ENCODE measurements at regions not wholly inside any gene's neighbourhood (a gene's known extent, or its start where the extent isn't known, plus 50 kb on each side); places are given as distances from the start of the nearest gene placed in this dataset.

DNA sequence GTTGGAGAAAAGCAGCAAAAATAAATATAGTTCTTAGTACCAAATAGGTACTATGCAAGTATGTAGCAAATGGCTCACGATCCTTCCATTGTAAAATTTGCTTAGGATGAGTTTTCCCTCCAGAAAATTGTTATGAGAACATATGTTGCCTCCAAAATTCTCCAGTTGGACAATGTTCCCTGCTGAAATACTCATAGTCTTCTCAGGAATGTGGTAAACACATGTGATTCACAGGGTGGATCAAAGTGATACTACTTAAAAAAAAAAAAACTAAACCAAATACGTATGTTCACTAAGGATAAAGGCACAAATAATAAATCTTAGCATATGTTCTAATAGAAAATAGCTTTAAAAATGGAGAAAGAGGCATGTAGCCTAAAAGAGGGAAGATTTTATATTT, 84.3 kb upstream of the ZNF385D start:
- no peak for DNase-seq (ENCODE audit: low read depth)
- TF ChIP-seq, protein P1, sequence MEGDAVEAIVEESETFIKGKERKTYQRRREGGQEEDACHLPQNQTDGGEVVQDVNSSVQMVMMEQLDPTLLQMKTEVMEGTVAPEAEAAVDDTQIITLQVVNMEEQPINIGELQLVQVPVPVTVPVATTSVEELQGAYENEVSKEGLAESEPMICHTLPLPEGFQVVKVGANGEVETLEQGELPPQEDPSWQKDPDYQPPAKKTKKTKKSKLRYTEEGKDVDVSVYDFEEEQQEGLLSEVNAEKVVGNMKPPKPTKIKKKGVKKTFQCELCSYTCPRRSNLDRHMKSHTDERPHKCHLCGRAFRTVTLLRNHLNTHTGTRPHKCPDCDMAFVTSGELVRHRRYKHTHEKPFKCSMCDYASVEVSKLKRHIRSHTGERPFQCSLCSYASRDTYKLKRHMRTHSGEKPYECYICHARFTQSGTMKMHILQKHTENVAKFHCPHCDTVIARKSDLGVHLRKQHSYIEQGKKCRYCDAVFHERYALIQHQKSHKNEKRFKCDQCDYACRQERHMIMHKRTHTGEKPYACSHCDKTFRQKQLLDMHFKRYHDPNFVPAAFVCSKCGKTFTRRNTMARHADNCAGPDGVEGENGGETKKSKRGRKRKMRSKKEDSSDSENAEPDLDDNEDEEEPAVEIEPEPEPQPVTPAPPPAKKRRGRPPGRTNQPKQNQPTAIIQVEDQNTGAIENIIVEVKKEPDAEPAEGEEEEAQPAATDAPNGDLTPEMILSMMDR (IDR thresholded peaks at IDR 0.05; ENCODE audit: control insufficient read depth, extremely low read depth, insufficient read depth): no peak
- no peak overlapping the region for H3K4me3 ChIP-seq (ENCODE audit: low read depth, low read length)

DNA sequence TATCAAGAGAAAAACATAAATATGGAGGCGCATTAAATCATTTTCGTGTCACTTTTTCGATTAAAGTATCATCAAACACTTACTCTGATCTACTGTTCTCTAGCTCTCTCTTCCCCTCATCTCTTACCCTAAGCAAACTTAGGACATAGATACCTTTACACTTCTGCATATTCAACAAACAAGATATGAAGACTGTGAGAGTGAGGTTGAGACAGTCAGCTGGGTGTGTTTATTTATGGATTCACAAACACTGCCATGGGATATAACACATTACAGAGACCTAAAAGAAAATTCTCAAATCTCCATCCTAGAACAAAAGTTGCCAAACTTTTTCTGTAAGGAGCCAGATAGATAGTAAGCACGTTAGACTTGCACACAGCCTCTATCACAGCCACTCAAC, 85.2 kb upstream of the ZNF385D start:
- no peak for DNase-seq (ENCODE audit: low read depth)
- no peak overlapping the region for H3K4me3 ChIP-seq (ENCODE audit: low read depth, low read length)
- TF ChIP-seq, protein P1 (IDR thresholded peaks at IDR 0.05; ENCODE audit: control insufficient read depth, extremely low read depth, insufficient read depth): no peak

DNA sequence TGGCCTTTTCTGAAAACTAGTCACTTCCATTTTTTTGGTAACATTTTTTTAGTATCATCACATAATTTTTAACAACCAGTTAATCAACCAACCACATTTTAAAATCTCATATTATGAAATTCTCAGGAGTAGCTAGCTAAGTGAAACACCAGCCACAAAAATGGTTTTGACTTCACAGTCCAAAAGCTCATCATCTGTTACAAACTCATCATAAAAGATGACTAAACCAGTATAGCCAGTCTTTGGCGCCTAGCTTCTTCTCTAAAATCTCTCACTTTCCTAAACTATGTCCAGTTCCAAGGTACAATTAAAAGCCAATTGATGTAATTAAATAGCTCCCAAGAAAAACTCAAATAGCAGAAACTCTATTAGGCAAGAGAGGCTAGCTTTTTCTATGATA, 88.2 kb upstream of the ZNF385D start:
- TF ChIP-seq, protein P1 (IDR thresholded peaks at IDR 0.05; ENCODE audit: control insufficient read depth, extremely low read depth, insufficient read depth): no peak
- DNase-seq (ENCODE audit: low read depth): no peak
- no peak overlapping the region for H3K4me3 ChIP-seq (ENCODE audit: low read depth, low read length)

DNA sequence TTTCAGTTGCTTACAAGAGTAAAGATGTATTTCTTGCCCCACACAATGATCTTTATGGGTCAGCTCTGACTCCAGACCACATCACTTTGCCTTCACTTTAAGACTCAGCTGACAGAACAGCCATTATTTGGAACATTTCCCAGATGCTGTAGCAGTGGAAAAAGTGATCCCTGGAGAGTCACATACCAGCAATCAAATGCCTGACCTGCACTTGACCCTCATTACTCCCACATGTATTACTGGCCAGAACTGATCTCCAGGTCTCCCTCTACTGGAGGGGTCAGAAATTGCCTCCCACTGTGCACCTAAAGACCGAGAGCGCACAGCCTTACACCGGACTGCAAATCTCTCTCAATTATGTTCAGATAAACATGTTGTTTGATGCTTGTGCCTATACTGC, 88.6 kb upstream of the ZNF385D start:
- H3K4me3 ChIP-seq (ENCODE audit: low read depth, low read length): no peak overlapping the region
- DNase-seq (ENCODE audit: low read depth): no peak
- TF ChIP-seq, protein P1 (IDR thresholded peaks at IDR 0.05; ENCODE audit: control insufficient read depth, extremely low read depth, insufficient read depth): peak; percentile 33; the same call in 1 of the 2 replicates

DNA sequence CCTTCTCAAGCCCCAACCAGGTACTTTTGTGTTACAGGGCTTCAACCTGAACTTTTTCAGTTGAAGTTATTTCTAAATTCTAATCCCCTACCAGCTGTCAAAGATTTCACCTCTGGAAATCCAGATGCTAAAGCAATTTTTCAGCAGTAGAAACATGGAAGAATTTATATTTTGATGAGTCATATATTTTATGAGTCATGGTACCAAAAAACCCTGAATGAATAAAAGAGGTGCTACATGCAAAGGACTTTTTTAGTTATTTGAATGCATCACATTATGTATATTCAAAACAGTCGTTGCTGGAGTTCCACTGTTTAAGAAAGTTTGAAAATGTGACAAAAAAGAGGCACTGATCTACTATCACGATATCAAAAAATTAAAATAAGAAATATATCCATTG, 96.0 kb upstream of the ZNF385D start:
- TF ChIP-seq, protein P1 (IDR thresholded peaks at IDR 0.05; ENCODE audit: control insufficient read depth, extremely low read depth, insufficient read depth): no peak
- no peak for DNase-seq (ENCODE audit: low read depth)
- H3K4me3 ChIP-seq (ENCODE audit: low read depth, low read length): no peak overlapping the region

DNA sequence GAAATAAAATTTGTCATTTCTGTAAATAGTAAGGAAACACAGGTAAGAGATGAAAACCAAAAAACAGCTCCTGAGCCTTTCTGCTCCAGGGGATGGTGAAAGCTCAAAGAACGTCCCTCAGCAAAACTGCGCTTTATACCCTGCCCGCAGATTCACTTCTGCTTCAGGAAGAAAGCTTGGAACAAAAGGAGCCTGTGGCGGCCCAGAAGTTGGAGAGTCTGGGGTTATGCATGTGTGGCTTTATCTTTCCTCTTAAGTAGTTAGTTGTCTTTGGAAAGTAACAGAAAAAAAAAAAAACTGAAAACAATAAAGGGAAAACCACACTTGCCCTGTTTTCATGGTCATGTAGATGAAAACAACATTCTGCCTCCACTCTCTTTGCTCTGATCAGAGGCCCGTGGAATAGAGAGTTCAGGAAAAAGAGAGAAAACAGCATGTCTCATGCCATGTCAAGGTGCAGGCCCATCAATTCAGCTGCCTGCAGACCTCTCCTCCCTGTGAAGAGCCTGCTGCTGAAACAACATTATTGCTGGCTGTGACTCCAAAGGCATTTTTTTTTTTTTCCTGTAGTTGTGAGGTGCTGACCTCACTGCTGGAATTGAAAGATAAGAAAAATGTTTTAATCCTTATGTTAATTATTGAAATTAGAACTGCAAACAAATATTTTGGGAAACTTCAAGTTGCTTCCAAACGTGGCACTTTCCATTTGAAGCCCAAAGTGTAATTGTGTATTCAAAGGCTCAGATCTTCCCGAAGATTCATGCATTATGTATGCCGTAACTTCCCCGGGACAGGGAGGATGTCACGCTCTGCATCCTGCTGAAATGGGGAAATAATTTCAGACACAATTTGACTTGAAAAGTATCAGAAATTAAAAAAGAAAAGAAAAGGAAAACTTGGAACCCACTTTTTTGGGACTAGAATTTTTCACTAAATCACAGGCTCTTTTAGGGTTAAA, 108.4 kb upstream of the ZNF385D start:
- TF ChIP-seq, protein P1 (IDR thresholded peaks at IDR 0.05; ENCODE audit: control insufficient read depth, extremely low read depth, insufficient read depth): no peak
- no peak for DNase-seq (ENCODE audit: low read depth)
- H3K4me3 ChIP-seq (ENCODE audit: low read depth, low read length): no peak overlapping the region

All from LNCaP clone FGC (cell line).